ENCODE measurements at regions not wholly inside any gene's neighbourhood (a gene's known extent, or its start where the extent isn't known, plus 50 kb on each side); places are given as distances from the start of the nearest gene placed in this dataset.

DNA sequence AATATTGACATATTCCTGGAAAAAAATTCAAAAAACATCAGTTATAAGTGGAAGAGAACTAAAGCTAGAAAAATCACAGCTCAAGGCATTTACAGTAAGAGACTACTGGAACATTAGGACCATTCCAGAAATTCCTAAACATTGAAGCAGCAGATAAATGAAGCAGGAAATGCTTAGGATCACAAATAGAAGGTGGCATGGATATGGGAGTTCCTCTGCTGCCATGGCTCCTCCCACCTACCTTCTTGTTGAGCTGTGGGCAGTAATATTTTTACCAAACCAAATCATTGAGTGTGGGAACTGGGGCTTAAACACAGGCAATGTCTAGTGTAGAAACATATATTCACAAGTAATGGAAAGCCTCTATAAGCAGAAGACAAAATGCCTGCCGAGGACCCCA lies 292.8 kb downstream of the ANKRD7 start:
- H3K27ac ChIP-seq (ENCODE audit: low read depth, low read length, poor library complexity, severe bottlenecking): no peak overlapping the region
- no peaks in the 10 kb centered on the region for H3K9me3 ChIP-seq (ENCODE audit: low read depth, low read length, poor library complexity, severe bottlenecking)
- H3K27me3 ChIP-seq (replicated peaks; ENCODE audit: insufficient read depth, low read depth, low read length, poor library complexity): no peaks in the 10 kb centered on the region
- no peaks in the 10 kb centered on the region for H3K4me1 ChIP-seq (ENCODE audit: insufficient read depth, low read length, poor library complexity, severe bottlenecking)
- intact Hi-C loops (cut with micrococcal nuclease; ENCODE audit: unreplicated experiment): no loop called here
- ChIA-PET CTCF (no interaction called here), POLR2A (ENCODE audit: low non-redundant PET) (no interaction called here)
- no peak for DNase-seq (ENCODE audit: low spot score)
- no peak overlapping the region for H3K4me3 ChIP-seq (ENCODE audit: low read depth, low read length, poor library complexity, severe bottlenecking)
- H3K36me3 ChIP-seq (ENCODE audit: insufficient read depth, low read length, poor library complexity, severe bottlenecking): no peaks in the 10 kb centered on the region
- no TSS peak for BruUV-seq (replicated peaks)
- no peak for TF ChIP-seq EZH2 (IDR thresholded peaks at IDR 0.05; ENCODE audit: borderline replicate concordance, low read depth, low read length, poor library complexity, severe bottlenecking)
- TF ChIP-seq, protein P1, sequence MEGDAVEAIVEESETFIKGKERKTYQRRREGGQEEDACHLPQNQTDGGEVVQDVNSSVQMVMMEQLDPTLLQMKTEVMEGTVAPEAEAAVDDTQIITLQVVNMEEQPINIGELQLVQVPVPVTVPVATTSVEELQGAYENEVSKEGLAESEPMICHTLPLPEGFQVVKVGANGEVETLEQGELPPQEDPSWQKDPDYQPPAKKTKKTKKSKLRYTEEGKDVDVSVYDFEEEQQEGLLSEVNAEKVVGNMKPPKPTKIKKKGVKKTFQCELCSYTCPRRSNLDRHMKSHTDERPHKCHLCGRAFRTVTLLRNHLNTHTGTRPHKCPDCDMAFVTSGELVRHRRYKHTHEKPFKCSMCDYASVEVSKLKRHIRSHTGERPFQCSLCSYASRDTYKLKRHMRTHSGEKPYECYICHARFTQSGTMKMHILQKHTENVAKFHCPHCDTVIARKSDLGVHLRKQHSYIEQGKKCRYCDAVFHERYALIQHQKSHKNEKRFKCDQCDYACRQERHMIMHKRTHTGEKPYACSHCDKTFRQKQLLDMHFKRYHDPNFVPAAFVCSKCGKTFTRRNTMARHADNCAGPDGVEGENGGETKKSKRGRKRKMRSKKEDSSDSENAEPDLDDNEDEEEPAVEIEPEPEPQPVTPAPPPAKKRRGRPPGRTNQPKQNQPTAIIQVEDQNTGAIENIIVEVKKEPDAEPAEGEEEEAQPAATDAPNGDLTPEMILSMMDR (conservative IDR thresholded peaks at IDR 0.05; ENCODE audit: low read depth, low read length): no peak

DNA sequence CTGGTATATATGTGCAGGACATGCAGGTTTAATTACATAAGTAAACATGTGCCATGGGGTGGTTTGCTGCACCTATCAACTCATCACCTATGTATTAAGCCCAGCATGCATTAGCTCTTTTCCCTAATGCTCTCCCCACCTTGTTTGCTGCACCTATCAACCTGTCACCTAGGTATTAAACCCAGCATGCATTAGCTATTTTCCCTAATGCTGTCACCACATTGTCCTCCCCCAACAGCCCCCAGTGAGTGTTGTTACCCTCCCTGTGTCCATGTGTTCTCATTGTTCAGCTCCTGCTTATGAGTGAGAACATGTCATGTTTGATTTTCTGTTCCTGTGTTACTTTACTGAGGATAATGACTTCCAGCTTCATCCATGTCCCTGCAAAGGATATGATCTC lies 300.5 kb downstream of the ANKRD7 start:
- Histone ChIP-seq H3K36me3 (ENCODE audit: insufficient read depth, low read length, poor library complexity, severe bottlenecking) (no peaks in the 10 kb centered on the region), H3K27me3 (replicated peaks; ENCODE audit: insufficient read depth, low read depth, low read length, poor library complexity) (no peaks in the 10 kb centered on the region), H3K9me3 (ENCODE audit: low read depth, low read length, poor library complexity, severe bottlenecking) (no peaks in the 10 kb centered on the region), H3K27ac (ENCODE audit: low read depth, low read length, poor library complexity, severe bottlenecking) (no peak overlapping the region), H3K4me3 (ENCODE audit: low read depth, low read length, poor library complexity, severe bottlenecking) (no peak overlapping the region), H3K4me1 (ENCODE audit: insufficient read depth, low read length, poor library complexity, severe bottlenecking) (no peaks in the 10 kb centered on the region)
- intact Hi-C loops (cut with micrococcal nuclease; ENCODE audit: unreplicated experiment): no loop called here
- DNase-seq (ENCODE audit: low spot score): no peak
- TF ChIP-seq EZH2 (IDR thresholded peaks at IDR 0.05; ENCODE audit: borderline replicate concordance, low read depth, low read length, poor library complexity, severe bottlenecking): no peak
- TF ChIP-seq, protein P1 (conservative IDR thresholded peaks at IDR 0.05; ENCODE audit: low read depth, low read length): no peak
- ChIA-PET POLR2A (ENCODE audit: low non-redundant PET) (no interaction called here), CTCF (no interaction called here)
- no TSS peak for BruUV-seq (replicated peaks)

DNA sequence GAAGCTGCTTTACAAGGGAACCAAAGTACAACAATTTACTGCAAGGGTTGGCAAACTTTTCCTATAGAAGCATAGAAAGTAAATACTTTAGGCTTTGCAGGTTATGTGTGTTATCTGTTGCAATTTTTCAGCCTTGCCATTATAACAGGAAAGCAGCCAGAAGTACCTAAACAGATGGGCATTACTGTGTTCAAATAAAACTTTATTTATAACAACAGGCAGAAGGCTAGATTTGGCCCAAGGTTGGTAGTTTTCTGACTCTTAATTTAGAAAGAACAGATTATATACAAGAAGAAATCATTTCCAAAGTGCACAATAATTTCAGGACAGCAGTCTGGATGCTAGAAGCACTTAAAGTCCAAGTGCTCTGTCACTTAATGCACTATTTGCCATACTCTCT lies 307.1 kb downstream of the ANKRD7 start:
- POLR2A ChIA-PET (ENCODE audit: low non-redundant PET): no interaction called here
- no peaks in the 10 kb centered on the region for H3K27me3 ChIP-seq (replicated peaks; ENCODE audit: insufficient read depth, low read depth, low read length, poor library complexity)
- BruUV-seq (replicated peaks): no TSS peak
- H3K4me3 ChIP-seq (ENCODE audit: low read depth, low read length, poor library complexity, severe bottlenecking): no peak overlapping the region
- no peaks in the 10 kb centered on the region for H3K4me1 ChIP-seq (ENCODE audit: insufficient read depth, low read length, poor library complexity, severe bottlenecking)
- TF ChIP-seq, protein P1 (conservative IDR thresholded peaks at IDR 0.05; ENCODE audit: low read depth, low read length): no peak
- TF ChIP-seq EZH2 (IDR thresholded peaks at IDR 0.05; ENCODE audit: borderline replicate concordance, low read depth, low read length, poor library complexity, severe bottlenecking): no peak
- intact Hi-C loops (cut with micrococcal nuclease; ENCODE audit: unreplicated experiment): no loop called here
- H3K9me3 ChIP-seq (ENCODE audit: low read depth, low read length, poor library complexity, severe bottlenecking): no peaks in the 10 kb centered on the region
- DNase-seq (ENCODE audit: low spot score): no peak
- H3K27ac ChIP-seq (ENCODE audit: low read depth, low read length, poor library complexity, severe bottlenecking): no peak overlapping the region
- CTCF ChIA-PET: no interaction called here
- H3K36me3 ChIP-seq (ENCODE audit: insufficient read depth, low read length, poor library complexity, severe bottlenecking): no peaks in the 10 kb centered on the region

Measured in A673 (cell line).